ENCODE measurements at regions not wholly inside any gene's neighbourhood (a gene's known extent, or its start where the extent isn't known, plus 50 kb on each side); places are given as distances from the start of the nearest gene placed in this dataset.
"Not testable (repeated sequence)": the region's sequence is repeated elsewhere in the genome, so short reads cannot be mapped to it uniquely, and the experiment has no call there.

- H3K4me3 ChIP-seq (ENCODE audit: low read length) = no peak overlapping the region
- H3K36me3 Mint-ChIP-seq = no peaks in the 10 kb centered on the region
- intact Hi-C loops (cut with micrococcal nuclease) = loop anchor here (2.0 kb wide), 1 partner anchor 147 kb away; no protein-coding TSS in a partner anchor
- peak; percentile 57 to 67 (median 62) for ATAC-seq
- no peaks in the 10 kb centered on the region for H3K27me3 ChIP-seq (ENCODE audit: control insufficient read depth, insufficient read depth, low read length)
- H3K27ac Mint-ChIP-seq = peak overlapping the region in 1 of 2 donors; percentile 7
- H3K9me3 ChIP-seq (ENCODE audit: control insufficient read depth, insufficient read depth, low read length) = no peaks in the 10 kb centered on the region
- no peaks in the 10 kb centered on the region for H3K9me3 Mint-ChIP-seq
- H3K4me1 Mint-ChIP-seq = peaks cover 0 to 5% of the 10 kb centered on the region in 2 donors
- H3K36me3 ChIP-seq (ENCODE audit: control insufficient read depth, insufficient read depth, low read length) = no peaks in the 10 kb centered on the region
- H3K4me3 Mint-ChIP-seq = no peak overlapping the region
- no peak overlapping the region for H3K27ac ChIP-seq (ENCODE audit: low read length)
- peak; percentile 21 for TF ChIP-seq CTCF (IDR thresholded peaks at IDR 0.05)
- H3K27me3 Mint-ChIP-seq (ENCODE audit: low read depth in 2 of 2) = peaks cover 3 to 10% of the 10 kb centered on the region in 2 donors
- 15% methylated on average over 4 of the region's 8 CpGs for WGBS (ENCODE audit: insufficient coverage)
- peak in 1 of 2 donors; percentile 63 for DNase-seq
- H3K4me1 ChIP-seq (ENCODE audit: control insufficient read depth, insufficient read depth, low read length) = no peaks in the 10 kb centered on the region
Observed at GRCh38 chrX:53831662-53832635, 145.4 kb upstream of the HUWE1 start.

- Histone ChIP-seq H3K27me3 (ENCODE audit: control insufficient read depth, insufficient read depth, low read length) (no peaks in the 10 kb centered on the region), H3K4me1 (ENCODE audit: control insufficient read depth, insufficient read depth, low read length) (no peaks in the 10 kb centered on the region), H3K27ac (ENCODE audit: low read length) (no peak overlapping the region), H3K9me3 (ENCODE audit: control insufficient read depth, insufficient read depth, low read length) (no peaks in the 10 kb centered on the region), H3K4me3 (ENCODE audit: low read length) (no peak overlapping the region), H3K36me3 (ENCODE audit: control insufficient read depth, insufficient read depth, low read length) (no peaks in the 10 kb centered on the region)
- DNase-seq = no peak
- ATAC-seq = no peak
- intact Hi-C loops (cut with micrococcal nuclease) = no loop called here
- H3K27ac Mint-ChIP-seq = no peak overlapping the region
- no peaks in the 10 kb centered on the region for H3K27me3 Mint-ChIP-seq (ENCODE audit: low read depth in 2 of 2)
- H3K4me3 Mint-ChIP-seq = no peak overlapping the region
- no peaks in the 10 kb centered on the region for H3K4me1 Mint-ChIP-seq
- H3K9me3 Mint-ChIP-seq = no peaks in the 10 kb centered on the region
- no peak for TF ChIP-seq CTCF (IDR thresholded peaks at IDR 0.05)
- 93% methylated on average over 2 of the region's 2 CpGs for WGBS (ENCODE audit: insufficient coverage)
- H3K36me3 Mint-ChIP-seq = no peaks in the 10 kb centered on the region
Observed at GRCh38 chrX:53824686-53825085, 138.2 kb upstream of the HUWE1 start.

DNA sequence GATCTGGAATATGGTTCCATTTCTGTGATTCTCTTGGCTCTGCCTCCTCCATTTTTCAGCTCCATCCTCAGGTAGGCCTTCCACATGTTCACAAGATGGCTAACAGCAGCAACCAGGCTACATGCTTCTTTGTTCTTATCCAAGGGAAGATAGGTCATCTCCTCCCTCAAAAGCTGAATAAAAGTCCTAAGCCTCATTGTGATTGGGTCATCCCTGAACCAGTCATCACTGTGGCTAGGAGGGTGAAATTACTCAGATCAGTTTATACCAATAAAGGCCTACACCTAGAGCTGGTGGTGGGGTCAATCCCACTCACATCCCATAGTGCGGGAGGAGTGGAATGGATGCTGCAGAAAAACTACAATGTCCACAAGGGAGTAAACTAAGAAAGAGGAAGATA lies 131.6 kb upstream of the HUWE1 start:
- H3K9me3 Mint-ChIP-seq; H3K36me3 Mint-ChIP-seq; intact Hi-C loops (cut with micrococcal nuclease); H3K9me3 ChIP-seq (ENCODE audit: control insufficient read depth, insufficient read depth, low read length); H3K4me1 Mint-ChIP-seq; H3K4me3 ChIP-seq (ENCODE audit: low read length); H3K36me3 ChIP-seq (ENCODE audit: control insufficient read depth, insufficient read depth, low read length); H3K27me3 ChIP-seq (ENCODE audit: control insufficient read depth, insufficient read depth, low read length); H3K27ac Mint-ChIP-seq; H3K27ac ChIP-seq (ENCODE audit: low read length); ATAC-seq; H3K27me3 Mint-ChIP-seq (ENCODE audit: low read depth in 2 of 2); H3K4me1 ChIP-seq (ENCODE audit: control insufficient read depth, insufficient read depth, low read length); DNase-seq; H3K4me3 Mint-ChIP-seq: not testable (repeated sequence)
- no CpG with 5 or more reads among the region's 1 CpG for WGBS (ENCODE audit: insufficient coverage)

DNA sequence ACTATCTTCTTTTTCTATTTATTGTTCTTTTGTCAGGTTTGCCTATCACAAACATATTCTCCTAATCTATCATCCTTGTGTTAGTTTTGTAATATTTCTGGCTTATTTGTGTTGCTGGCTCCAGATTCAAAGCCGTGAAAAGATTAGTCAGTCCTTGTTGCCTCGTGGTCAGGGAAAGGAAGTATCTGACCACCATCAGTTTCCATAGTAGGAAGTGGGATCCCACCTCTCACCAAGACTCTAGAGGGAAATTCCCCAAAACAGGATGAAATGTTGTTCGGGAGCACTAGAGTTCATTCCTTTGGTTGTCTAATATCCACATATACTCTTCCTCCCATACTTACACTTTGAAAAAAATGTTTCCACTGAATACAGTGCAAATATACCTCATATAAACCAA lies 131.0 kb upstream of the HUWE1 start:
- H3K4me1 ChIP-seq (ENCODE audit: control insufficient read depth, insufficient read depth, low read length) = no peaks in the 10 kb centered on the region
- Mint-ChIP-seq H3K27me3 (ENCODE audit: low read depth in 2 of 2) (peaks cover 0 to 8% of the 10 kb centered on the region in 2 donors), H3K27ac (no peak overlapping the region), H3K4me1 (peaks cover 7 to 10% of the 10 kb centered on the region in 2 donors), H3K36me3 (no peaks in the 10 kb centered on the region), H3K9me3 (no peaks in the 10 kb centered on the region), H3K4me3 (no peak overlapping the region)
- no peak overlapping the region for H3K27ac ChIP-seq (ENCODE audit: low read length)
- DNase-seq (no peak), ATAC-seq (no peak)
- no peaks in the 10 kb centered on the region for H3K27me3 ChIP-seq (ENCODE audit: control insufficient read depth, insufficient read depth, low read length)
- no peaks in the 10 kb centered on the region for H3K9me3 ChIP-seq (ENCODE audit: control insufficient read depth, insufficient read depth, low read length)
- 0% methylated on average over 2 of the region's 3 CpGs for WGBS (ENCODE audit: insufficient coverage)
- no peak for TF ChIP-seq CTCF (IDR thresholded peaks at IDR 0.05)
- H3K4me3 ChIP-seq (ENCODE audit: low read length) = no peak overlapping the region
- intact Hi-C loops (cut with micrococcal nuclease) = no loop called here
- no peaks in the 10 kb centered on the region for H3K36me3 ChIP-seq (ENCODE audit: control insufficient read depth, insufficient read depth, low read length)

Measured in natural killer cell (primary cell).